SK-N-SH treated with all-trans-retinoic acid at 6 μM for 48 hours (cell line): ENCODE measurements at regions not wholly inside any gene's neighbourhood (a gene's known extent, or its start where the extent isn't known, plus 50 kb on each side); places are given as distances from the start of the nearest gene placed in this dataset.

ENCODE experiments used
- ATAC-seq: fragments of 200-7000 bp; cut with Tn5 transposase; 3 replicates; pipeline ENCODE4 v1.9.1; 2020; ENCODE audit warnings: mild to moderate bottlenecking, moderate library complexity
- ARNTL ChIP-seq: fragments of 450-650 bp; formaldehyde crosslinking; IDR thresholded peaks from 2 replicates; pipeline ENCODE4 v1.5.0; 2020; ENCODE audit warnings: low read depth, mild to moderate bottlenecking, moderate library complexity, borderline replicate concordance
- BACH2 ChIP-seq: fragments of 250-450 bp; sonication (Bioruptor Pico); IDR thresholded peaks from 2 replicates; pipeline ENCODE4 v1.9.0; 2021; ENCODE audit warnings: mild to moderate bottlenecking, borderline replicate concordance
- CREB5 ChIP-seq: fragments of 250-450 bp; sonication (Bioruptor Pico); IDR thresholded peaks from 2 replicates; pipeline ENCODE4 v1.5.1; 2020; ENCODE audit warnings: low read depth, mild to moderate bottlenecking, moderate library complexity
- CSDC2 ChIP-seq: fragments of 250-450 bp; sonication (Bioruptor Pico); IDR thresholded peaks from 2 replicates; pipeline ENCODE4 v1.5.0; 2020; ENCODE audit warnings: mild to moderate bottlenecking, moderate library complexity
- ESRRG ChIP-seq: fragments of 250-450 bp; sonication (Bioruptor Pico); IDR thresholded peaks from 2 replicates; pipeline ENCODE4 v1.6.1; 2021; ENCODE audit warnings: mild to moderate bottlenecking
- GLIS3 ChIP-seq: fragments of 250-450 bp; sonication (Bioruptor Pico); IDR thresholded peaks from 2 replicates; pipeline ENCODE4 v1.5.0; 2020; ENCODE audit warnings: mild to moderate bottlenecking, moderate library complexity
- ISL1 ChIP-seq: fragments of 250-450 bp; sonication (Bioruptor Pico); IDR thresholded peaks from 2 replicates; pipeline ENCODE4 v2.1.2; 2022; ENCODE audit warnings: mild to moderate bottlenecking, moderate library complexity
- OSR1 ChIP-seq: fragments of 250-450 bp; sonication (Bioruptor Pico); IDR thresholded peaks from 2 replicates; pipeline ENCODE4 v1.8.0; 2022; ENCODE audit warnings: moderate library complexity, mild to moderate bottlenecking, inconsistent platforms
- PPARA ChIP-seq: fragments of 250-450 bp; sonication (Bioruptor Pico); IDR thresholded peaks from 2 replicates; pipeline ENCODE4 v1.5.0; 2020; ENCODE audit warnings: mild to moderate bottlenecking, borderline replicate concordance
- RARB ChIP-seq: fragments of 250-450 bp; sonication (Bioruptor Pico); IDR thresholded peaks from 2 replicates; pipeline ENCODE4 v1.8.0; 2021; ENCODE audit warnings: mild to moderate bottlenecking, moderate library complexity
- SNAI2 ChIP-seq: fragments of 250-450 bp; sonication (Bioruptor Pico); IDR thresholded peaks from 2 replicates; pipeline ENCODE4 v1.5.0; 2020; ENCODE audit warnings: mild to moderate bottlenecking, moderate library complexity
- TCF4 ChIP-seq: fragments of 250-450 bp; sonication (Bioruptor Pico); IDR thresholded peaks from 2 replicates; pipeline ENCODE4 v1.8.0; 2021; ENCODE audit warnings: mild to moderate bottlenecking, moderate library complexity, borderline replicate concordance
- ZC3H10 ChIP-seq: fragments of 250-450 bp; sonication (Bioruptor Pico); IDR thresholded peaks from 2 replicates; pipeline ENCODE4 v1.5.1; 2021; ENCODE audit warnings: mild to moderate bottlenecking, moderate library complexity
- ZFP3 ChIP-seq: fragments of 250-450 bp; sonication (Bioruptor Pico); IDR thresholded peaks from 2 replicates; pipeline ENCODE4 v1.5.0; 2020; ENCODE audit warnings: mild to moderate bottlenecking, moderate library complexity
- ZFP30 ChIP-seq: fragments of 450-650 bp; formaldehyde crosslinking; IDR thresholded peaks from 2 replicates; pipeline ENCODE4 v1.5.0; 2022; ENCODE audit warnings: mild to moderate bottlenecking, moderate library complexity
- ZNF70 ChIP-seq: fragments of 450-650 bp; formaldehyde crosslinking; IDR thresholded peaks from 2 replicates; pipeline ENCODE4 v1.5.0; 2020; ENCODE audit warnings: mild to moderate bottlenecking, moderate library complexity
- ZNF8 ChIP-seq: fragments of 450-650 bp; formaldehyde crosslinking; IDR thresholded peaks from 2 replicates; pipeline ENCODE4 v1.5.0; 2020; ENCODE audit warnings: mild to moderate bottlenecking, moderate library complexity
- TF ChIP-seq, protein P1 (sequence below): fragments of 250-450 bp; sonication (Bioruptor Pico); IDR thresholded peaks from 2 replicates; pipeline ENCODE4 v1.8.0; 2020; ENCODE audit warnings: mild to moderate bottlenecking, moderate library complexity, borderline replicate concordance
- TF ChIP-seq, protein P2 (sequence below): fragments of 250-450 bp; sonication (Bioruptor Pico); IDR thresholded peaks from 2 replicates; pipeline ENCODE4 v1.5.1; 2021; ENCODE audit warnings: mild to moderate bottlenecking, moderate library complexity
- TF ChIP-seq, protein P3 (sequence below): fragments of 250-450 bp; sonication (Bioruptor Pico); IDR thresholded peaks from 2 replicates; pipeline ENCODE4 v1.5.0; 2020; ENCODE audit warnings: mild to moderate bottlenecking, moderate library complexity

DNA sequence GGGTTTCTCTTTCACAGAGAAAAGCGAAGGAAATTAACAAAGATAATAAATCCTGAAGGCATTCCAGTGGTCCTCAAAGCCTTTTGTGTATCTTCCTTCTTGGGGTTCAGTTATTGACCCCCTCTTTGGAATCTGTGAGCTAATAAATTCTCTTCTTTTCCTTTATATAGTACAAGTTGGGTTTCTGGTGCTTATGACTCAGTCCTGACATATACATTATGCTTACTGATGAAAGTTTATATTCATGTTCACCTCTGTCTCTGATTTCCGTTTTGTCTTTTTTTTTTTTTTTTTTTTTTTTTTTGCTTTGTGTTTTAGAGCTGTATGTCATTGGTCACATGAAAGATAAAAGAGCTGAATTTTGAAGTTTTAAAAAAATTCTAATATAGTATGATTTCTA lies 230.7 kb upstream of the RBMS3 start (continued):
- TF ChIP-seq CREB5 (CRISPR knock-in tag) (no peak), ZC3H10 (CRISPR knock-in tag) (no peak), TCF4 (CRISPR knock-in tag) (no peak), ZFP30 (CRISPR knock-in tag) (no peak), OSR1 (no peak), GLIS3 (CRISPR knock-in tag) (no peak), BACH2 (CRISPR knock-in tag) (no peak), SNAI2 (no peak)
- TF ChIP-seq, protein P1, sequence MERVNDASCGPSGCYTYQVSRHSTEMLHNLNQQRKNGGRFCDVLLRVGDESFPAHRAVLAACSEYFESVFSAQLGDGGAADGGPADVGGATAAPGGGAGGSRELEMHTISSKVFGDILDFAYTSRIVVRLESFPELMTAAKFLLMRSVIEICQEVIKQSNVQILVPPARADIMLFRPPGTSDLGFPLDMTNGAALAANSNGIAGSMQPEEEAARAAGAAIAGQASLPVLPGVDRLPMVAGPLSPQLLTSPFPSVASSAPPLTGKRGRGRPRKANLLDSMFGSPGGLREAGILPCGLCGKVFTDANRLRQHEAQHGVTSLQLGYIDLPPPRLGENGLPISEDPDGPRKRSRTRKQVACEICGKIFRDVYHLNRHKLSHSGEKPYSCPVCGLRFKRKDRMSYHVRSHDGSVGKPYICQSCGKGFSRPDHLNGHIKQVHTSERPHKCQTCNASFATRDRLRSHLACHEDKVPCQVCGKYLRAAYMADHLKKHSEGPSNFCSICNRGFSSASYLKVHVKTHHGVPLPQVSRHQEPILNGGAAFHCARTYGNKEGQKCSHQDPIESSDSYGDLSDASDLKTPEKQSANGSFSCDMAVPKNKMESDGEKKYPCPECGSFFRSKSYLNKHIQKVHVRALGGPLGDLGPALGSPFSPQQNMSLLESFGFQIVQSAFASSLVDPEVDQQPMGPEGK (CRISPR knock-in tag), result no peak
- TF ChIP-seq, all 23 proteins: peak for 0

DNA sequence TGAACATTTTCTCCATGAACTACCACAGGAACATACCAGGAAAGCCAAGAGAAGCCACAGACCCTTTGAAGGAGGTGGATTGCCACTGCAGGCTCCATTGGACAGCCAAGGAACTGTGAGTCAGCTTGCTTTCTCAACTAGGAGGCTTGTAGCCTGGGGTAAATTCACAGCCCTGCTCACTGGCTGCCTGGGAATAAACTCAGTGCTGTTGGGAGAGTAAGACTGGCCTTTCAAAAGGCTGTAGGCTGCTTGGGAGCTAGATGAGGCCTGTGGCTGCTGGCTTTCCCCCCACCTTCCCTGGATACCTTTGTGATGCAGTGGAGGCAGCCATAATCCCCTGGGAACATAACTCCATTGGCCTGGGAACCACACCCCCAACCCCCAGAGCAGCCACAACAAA lies 223.5 kb upstream of the RBMS3 start:
- TF ChIP-seq ZNF8 (CRISPR knock-in tag), result no peak
- TF ChIP-seq CREB5 (CRISPR knock-in tag), result no peak
- no peak for TF ChIP-seq SNAI2
- no peak for TF ChIP-seq ESRRG (CRISPR knock-in tag)
- no peak for TF ChIP-seq ZNF70 (CRISPR knock-in tag)
- TF ChIP-seq ARNTL, result no peak
- TF ChIP-seq BACH2 (CRISPR knock-in tag), result no peak
- no peak for TF ChIP-seq ISL1
- TF ChIP-seq, protein P2, sequence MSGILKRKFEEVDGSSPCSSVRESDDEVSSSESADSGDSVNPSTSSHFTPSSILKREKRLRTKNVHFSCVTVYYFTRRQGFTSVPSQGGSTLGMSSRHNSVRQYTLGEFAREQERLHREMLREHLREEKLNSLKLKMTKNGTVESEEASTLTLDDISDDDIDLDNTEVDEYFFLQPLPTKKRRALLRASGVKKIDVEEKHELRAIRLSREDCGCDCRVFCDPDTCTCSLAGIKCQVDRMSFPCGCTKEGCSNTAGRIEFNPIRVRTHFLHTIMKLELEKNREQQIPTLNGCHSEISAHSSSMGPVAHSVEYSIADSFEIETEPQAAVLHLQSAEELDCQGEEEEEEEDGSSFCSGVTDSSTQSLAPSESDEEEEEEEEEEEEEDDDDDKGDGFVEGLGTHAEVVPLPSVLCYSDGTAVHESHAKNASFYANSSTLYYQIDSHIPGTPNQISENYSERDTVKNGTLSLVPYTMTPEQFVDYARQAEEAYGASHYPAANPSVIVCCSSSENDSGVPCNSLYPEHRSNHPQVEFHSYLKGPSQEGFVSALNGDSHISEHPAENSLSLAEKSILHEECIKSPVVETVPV (CRISPR knock-in tag), result no peak
- no peak for TF ChIP-seq TCF4 (CRISPR knock-in tag)
- TF ChIP-seq, all 23 proteins: peak for 0
- no peak for ATAC-seq

DNA sequence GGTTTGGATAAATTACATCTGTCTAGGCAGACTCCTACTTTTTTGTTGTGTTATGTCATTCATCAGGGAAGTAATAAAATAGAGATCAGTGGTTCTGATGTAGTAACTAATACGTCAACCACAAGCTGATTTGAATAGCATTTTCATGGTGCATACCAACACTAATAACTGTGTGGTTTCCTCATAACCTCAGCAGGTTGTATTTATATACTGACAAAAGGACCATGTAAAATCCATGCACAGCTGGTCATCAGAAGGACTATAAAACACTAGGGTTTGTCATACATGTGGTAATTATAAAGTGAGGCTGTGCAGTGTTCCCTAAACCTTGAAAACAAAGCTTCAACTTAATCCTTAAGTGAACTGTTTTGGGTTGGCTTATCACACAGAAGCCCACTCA lies 216.8 kb upstream of the RBMS3 start:
- no peak for TF ChIP-seq ZFP3 (CRISPR knock-in tag)
- ATAC-seq, result peak; percentile 46

GRCh38 chr3:29065211-29065785 lies 215.6 kb upstream of the RBMS3 start:
- peak; percentile 100 for ATAC-seq
- TF ChIP-seq ARNTL (no peak), ISL1 (peak; percentile 60), ZC3H10 (CRISPR knock-in tag) (peak; percentile 39; the same call in 1 of the 2 replicates)

GRCh38 chr3:29067007-29067406 lies 213.9 kb upstream of the RBMS3 start:
- no peak for ATAC-seq
- TF ChIP-seq, protein P3, sequence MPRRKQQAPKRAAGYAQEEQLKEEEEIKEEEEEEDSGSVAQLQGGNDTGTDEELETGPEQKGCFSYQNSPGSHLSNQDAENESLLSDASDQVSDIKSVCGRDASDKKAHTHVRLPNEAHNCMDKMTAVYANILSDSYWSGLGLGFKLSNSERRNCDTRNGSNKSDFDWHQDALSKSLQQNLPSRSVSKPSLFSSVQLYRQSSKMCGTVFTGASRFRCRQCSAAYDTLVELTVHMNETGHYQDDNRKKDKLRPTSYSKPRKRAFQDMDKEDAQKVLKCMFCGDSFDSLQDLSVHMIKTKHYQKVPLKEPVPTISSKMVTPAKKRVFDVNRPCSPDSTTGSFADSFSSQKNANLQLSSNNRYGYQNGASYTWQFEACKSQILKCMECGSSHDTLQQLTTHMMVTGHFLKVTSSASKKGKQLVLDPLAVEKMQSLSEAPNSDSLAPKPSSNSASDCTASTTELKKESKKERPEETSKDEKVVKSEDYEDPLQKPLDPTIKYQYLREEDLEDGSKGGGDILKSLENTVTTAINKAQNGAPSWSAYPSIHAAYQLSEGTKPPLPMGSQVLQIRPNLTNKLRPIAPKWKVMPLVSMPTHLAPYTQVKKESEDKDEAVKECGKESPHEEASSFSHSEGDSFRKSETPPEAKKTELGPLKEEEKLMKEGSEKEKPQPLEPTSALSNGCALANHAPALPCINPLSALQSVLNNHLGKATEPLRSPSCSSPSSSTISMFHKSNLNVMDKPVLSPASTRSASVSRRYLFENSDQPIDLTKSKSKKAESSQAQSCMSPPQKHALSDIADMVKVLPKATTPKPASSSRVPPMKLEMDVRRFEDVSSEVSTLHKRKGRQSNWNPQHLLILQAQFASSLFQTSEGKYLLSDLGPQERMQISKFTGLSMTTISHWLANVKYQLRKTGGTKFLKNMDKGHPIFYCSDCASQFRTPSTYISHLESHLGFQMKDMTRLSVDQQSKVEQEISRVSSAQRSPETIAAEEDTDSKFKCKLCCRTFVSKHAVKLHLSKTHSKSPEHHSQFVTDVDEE (CRISPR knock-in tag), result no peak
- no peak for TF ChIP-seq TCF4 (CRISPR knock-in tag)
- TF ChIP-seq ZFP3 (CRISPR knock-in tag), result no peak
- TF ChIP-seq CREB5 (CRISPR knock-in tag), result no peak
- no peak for TF ChIP-seq RARB
- TF ChIP-seq, protein P2 (CRISPR knock-in tag), result no peak
- TF ChIP-seq PPARA, result no peak
- TF ChIP-seq, protein P1 (CRISPR knock-in tag), result no peak
- no peak for TF ChIP-seq ZNF70 (CRISPR knock-in tag)
- no peak for TF ChIP-seq CSDC2 (CRISPR knock-in tag)
- TF ChIP-seq GLIS3 (CRISPR knock-in tag), result no peak
- TF ChIP-seq ZC3H10 (CRISPR knock-in tag), result no peak
